Peyer's patch (tissue), 4 donors: ENCODE measurements at regions not wholly inside any gene's neighbourhood (a gene's known extent, or its start where the extent isn't known, plus 50 kb on each side); places are given as distances from the start of the nearest gene placed in this dataset.

Source experiments
- POLR2A ChIP-seq, 2 donors: fragments of 450-650 bp; IDR thresholded peaks; one replicate each; pipeline ENCODE4 v1.5.1; 2017; ENCODE audit warnings: antibody characterized with exemption in 2 of 2, mild to moderate bottlenecking in 2 of 2, moderate library complexity in 2 of 2
- TF ChIP-seq, protein P1 (sequence below), 6 experiments: fragments of 450-650 bp in 4 of 6; fragments of 200-600 bp in 2 of 6; sonication (generic) in 1 of 6; IDR thresholded peaks; one replicate each; pipeline ENCODE4 v1.5.1; 2017 to 2019; ENCODE audit warnings: antibody characterized with exemption in 6 of 6, mild to moderate bottlenecking in 3 of 6, moderate library complexity in 1 of 6

DNA sequence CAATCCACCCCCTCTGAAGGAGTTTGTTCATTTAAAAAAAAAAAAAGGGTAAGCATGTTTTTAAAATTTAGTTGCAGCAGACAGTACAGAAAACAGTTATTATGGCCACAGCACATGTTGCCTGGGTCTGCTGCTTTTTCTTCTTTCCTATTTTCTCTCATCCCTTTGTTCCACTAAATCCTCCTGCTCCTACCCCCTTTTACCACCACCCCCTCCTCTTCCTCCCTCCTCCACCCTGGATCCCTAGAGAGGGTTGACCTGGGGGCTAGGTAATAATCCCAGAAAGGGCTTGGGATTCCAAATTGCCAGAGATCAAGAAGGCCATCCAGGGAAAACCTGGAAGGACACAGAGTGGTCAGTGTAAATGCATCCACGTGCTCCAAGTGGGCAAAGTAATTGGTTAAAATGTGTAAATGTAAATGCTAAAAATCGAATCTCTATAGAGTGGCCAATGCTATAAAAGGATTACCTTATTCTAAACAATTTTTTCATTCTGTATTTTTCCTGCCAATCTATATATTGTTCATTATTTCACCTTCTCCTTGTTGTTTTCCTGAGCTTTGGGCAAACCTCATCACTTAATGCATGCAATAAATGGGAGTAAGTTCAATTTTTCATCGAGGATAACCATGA lies 89.0 kb upstream of the PIK3CG start:
- TF ChIP-seq, protein P1, sequence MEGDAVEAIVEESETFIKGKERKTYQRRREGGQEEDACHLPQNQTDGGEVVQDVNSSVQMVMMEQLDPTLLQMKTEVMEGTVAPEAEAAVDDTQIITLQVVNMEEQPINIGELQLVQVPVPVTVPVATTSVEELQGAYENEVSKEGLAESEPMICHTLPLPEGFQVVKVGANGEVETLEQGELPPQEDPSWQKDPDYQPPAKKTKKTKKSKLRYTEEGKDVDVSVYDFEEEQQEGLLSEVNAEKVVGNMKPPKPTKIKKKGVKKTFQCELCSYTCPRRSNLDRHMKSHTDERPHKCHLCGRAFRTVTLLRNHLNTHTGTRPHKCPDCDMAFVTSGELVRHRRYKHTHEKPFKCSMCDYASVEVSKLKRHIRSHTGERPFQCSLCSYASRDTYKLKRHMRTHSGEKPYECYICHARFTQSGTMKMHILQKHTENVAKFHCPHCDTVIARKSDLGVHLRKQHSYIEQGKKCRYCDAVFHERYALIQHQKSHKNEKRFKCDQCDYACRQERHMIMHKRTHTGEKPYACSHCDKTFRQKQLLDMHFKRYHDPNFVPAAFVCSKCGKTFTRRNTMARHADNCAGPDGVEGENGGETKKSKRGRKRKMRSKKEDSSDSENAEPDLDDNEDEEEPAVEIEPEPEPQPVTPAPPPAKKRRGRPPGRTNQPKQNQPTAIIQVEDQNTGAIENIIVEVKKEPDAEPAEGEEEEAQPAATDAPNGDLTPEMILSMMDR (IDR thresholded peaks at IDR 0.05): no peak
- no peak for TF ChIP-seq POLR2A (IDR thresholded peaks at IDR 0.05)
